ENCODE measurements at regions not wholly inside any gene's neighbourhood (a gene's known extent, or its start where the extent isn't known, plus 50 kb on each side); places are given as distances from the start of the nearest gene placed in this dataset.

GRCh38 chr6:11349880-11350279 lies 117.4 kb upstream of the NEDD9 start:
- Histone ChIP-seq H3K27me3 (ENCODE audit: control insufficient read depth, insufficient read depth, low read length) (no peaks in the 10 kb centered on the region), H3K4me3 (ENCODE audit: low read depth, low read length) (no peak overlapping the region), H3K36me3 (ENCODE audit: control insufficient read depth, insufficient read depth, low read length) (no peaks in the 10 kb centered on the region)
- CTCF ChIA-PET: no interaction called here
- DNase-seq (ENCODE audit: low read depth): no peak
- POLR2A ChIA-PET: no interaction called here
- TF ChIP-seq CTCF (IDR thresholded peaks at IDR 0.05; ENCODE audit: insufficient read depth, low read depth, low read length): no peak

- ChIA-PET POLR2A (no interaction called here), CTCF (no interaction called here)
- no peak for DNase-seq (ENCODE audit: low read depth)
Measured at GRCh38 chr6:11346516-11346915, 114.0 kb upstream of the NEDD9 start.

GRCh38 chr6:11345536-11345935 lies 113.1 kb upstream of the NEDD9 start:
- Histone ChIP-seq H3K27me3 (ENCODE audit: control insufficient read depth, insufficient read depth, low read length) (no peaks in the 10 kb centered on the region), H3K4me3 (ENCODE audit: low read depth, low read length) (no peak overlapping the region), H3K36me3 (ENCODE audit: control insufficient read depth, insufficient read depth, low read length) (no peaks in the 10 kb centered on the region)
- CTCF ChIA-PET: no interaction called here
- POLR2A ChIA-PET: no interaction called here
- no peak for TF ChIP-seq CTCF (IDR thresholded peaks at IDR 0.05; ENCODE audit: insufficient read depth, low read depth, low read length)
- no peak for DNase-seq (ENCODE audit: low read depth)

More at GRCh38 chr6:11346516-11346915, 114.0 kb upstream of the NEDD9 start:
- TF ChIP-seq CTCF (IDR thresholded peaks at IDR 0.05; ENCODE audit: insufficient read depth, low read depth, low read length): no peak
- no peaks in the 10 kb centered on the region for H3K27me3 ChIP-seq (ENCODE audit: control insufficient read depth, insufficient read depth, low read length)
- no peak overlapping the region for H3K4me3 ChIP-seq (ENCODE audit: low read depth, low read length)
- H3K36me3 ChIP-seq (ENCODE audit: control insufficient read depth, insufficient read depth, low read length): no peaks in the 10 kb centered on the region

GRCh38 chr6:11343963-11344723 lies 111.7 kb upstream of the NEDD9 start:
- TF ChIP-seq CTCF (IDR thresholded peaks at IDR 0.05; ENCODE audit: insufficient read depth, low read depth, low read length): no peak
- POLR2A ChIA-PET: no interaction called here
- CTCF ChIA-PET: no interaction called here
- Histone ChIP-seq H3K36me3 (ENCODE audit: control insufficient read depth, insufficient read depth, low read length) (no peaks in the 10 kb centered on the region), H3K4me3 (ENCODE audit: low read depth, low read length) (no peak overlapping the region), H3K27me3 (ENCODE audit: control insufficient read depth, insufficient read depth, low read length) (no peaks in the 10 kb centered on the region)
- no peak for DNase-seq (ENCODE audit: low read depth)

GRCh38 chr6:11341867-11342266 lies 109.4 kb upstream of the NEDD9 start:
- ChIA-PET POLR2A (no interaction called here), CTCF (interaction anchor here (0.6 to 1.0 kb wide), 3 partner anchors 11 to 40 kb away, joined by 3 to 4 read pairs (median 3); no protein-coding TSS in a partner anchor)
- Histone ChIP-seq H3K36me3 (ENCODE audit: control insufficient read depth, insufficient read depth, low read length) (no peaks in the 10 kb centered on the region), H3K4me3 (ENCODE audit: low read depth, low read length) (no peak overlapping the region), H3K27me3 (ENCODE audit: control insufficient read depth, insufficient read depth, low read length) (no peaks in the 10 kb centered on the region)
- no peak for TF ChIP-seq CTCF (IDR thresholded peaks at IDR 0.05; ENCODE audit: insufficient read depth, low read depth, low read length)
- no peak for DNase-seq (ENCODE audit: low read depth)
